Smooth muscle cell (in vitro differentiated cells): ENCODE measurements at regions not wholly inside any gene's neighbourhood (a gene's known extent, or its start where the extent isn't known, plus 50 kb on each side); places are given as distances from the start of the nearest gene placed in this dataset.

Experiments
- DNase-seq: peaks from one replicate; lab custom pipeline; 2025; ENCODE audit not compliant: unreplicated experiment; lab: John Stamatoyannopoulos, UW
- H2AFZ ChIP-seq: fragments of 200-600 bp; sonication (generic); 2 replicates; pipeline ENCODE4 v1.6.0; 2016; ENCODE audit warnings: antibody characterized with exemption, low read depth, mild to moderate bottlenecking
- H3F3A ChIP-seq: fragments of 200-600 bp; sonication (generic); 2 replicates; pipeline ENCODE4 v1.6.0; 2017; ENCODE audit warnings: antibody characterized with exemption, low read depth
- H3K27ac ChIP-seq: fragments of 200-600 bp; sonication (generic); 2 replicates; pipeline ENCODE4 v1.5.1; 2016; ENCODE audit warnings: low read depth, mild to moderate bottlenecking
- H3K27me3 ChIP-seq: fragments of 200-600 bp; sonication (generic); 2 replicates; pipeline ENCODE4 v1.6.1; 2016; ENCODE audit warnings: low read depth, mild to moderate bottlenecking
- H3K36me3 ChIP-seq: fragments of 200-600 bp; sonication (generic); 2 replicates; pipeline ENCODE4 v1.5.1; 2016; ENCODE audit warnings: low read depth
- H3K4me1 ChIP-seq: fragments of 200-600 bp; sonication (generic); 2 replicates; pipeline ENCODE4 v1.5.1; 2016; ENCODE audit warnings: low read depth
- H3K4me2 ChIP-seq: fragments of 200-600 bp; sonication (generic); 2 replicates; pipeline ENCODE4 v1.6.0; 2016; ENCODE audit warnings: mild to moderate bottlenecking
- H3K4me3 ChIP-seq: fragments of 200-600 bp; sonication (generic); 2 replicates; pipeline ENCODE4 v1.5.1; 2016; ENCODE audit warnings: mild to moderate bottlenecking
- H3K79me2 ChIP-seq: fragments of 200-600 bp; sonication (generic); 2 replicates; pipeline ENCODE4 v1.6.0; 2016; ENCODE audit warnings: low read depth, mild to moderate bottlenecking
- H3K9ac ChIP-seq: fragments of 200-600 bp; sonication (generic); 2 replicates; pipeline ENCODE4 v1.6.0; 2016; ENCODE audit warnings: low read depth
- H3K9me3 ChIP-seq: fragments of 200-600 bp; sonication (generic); replicated peaks from 2 replicates; pipeline ENCODE4 v1.5.1; 2016; ENCODE audit warnings: low read depth
- H4K20me1 ChIP-seq: fragments of 200-600 bp; sonication (generic); 2 replicates; pipeline ENCODE4 v1.6.0; 2016; ENCODE audit warnings: low read depth
- WGBS: methylation state at CpG from one replicate; pipeline ENCODE4 v1.1.7; 2016; ENCODE audit warnings: low lambda C conversion rate; 5-methylcytosine and 5-hydroxymethylcytosine counted together
- TF ChIP-seq, protein P1 (sequence below): fragments of 200-600 bp; sonication (generic); IDR thresholded peaks from 2 replicates; pipeline ENCODE4 v1.5.1; 2017; ENCODE audit warnings: borderline replicate concordance, mild to moderate bottlenecking, antibody characterized with exemption; ENCODE audit not compliant: insufficient read depth, poor library complexity, severe bottlenecking

GRCh38 chr22:47443836-47444745 lies 681.6 kb downstream of the TBC1D22A start:
- Histone ChIP-seq H2AFZ (no peak overlapping the region), H3K4me2 (no peak overlapping the region), H3K27me3 (no peaks in the 10 kb centered on the region), H3K4me1 (no peaks in the 10 kb centered on the region), H3K9ac (no peak overlapping the region), H3K4me3 (no peak overlapping the region), H3K36me3 (no peaks in the 10 kb centered on the region), H3K9me3 (peaks cover 3% of the 10 kb centered on the region), H3F3A (no peaks in the 10 kb centered on the region), H4K20me1 (no peaks in the 10 kb centered on the region), H3K79me2 (no peaks in the 10 kb centered on the region), H3K27ac (no peak overlapping the region)
- TF ChIP-seq, protein P1, sequence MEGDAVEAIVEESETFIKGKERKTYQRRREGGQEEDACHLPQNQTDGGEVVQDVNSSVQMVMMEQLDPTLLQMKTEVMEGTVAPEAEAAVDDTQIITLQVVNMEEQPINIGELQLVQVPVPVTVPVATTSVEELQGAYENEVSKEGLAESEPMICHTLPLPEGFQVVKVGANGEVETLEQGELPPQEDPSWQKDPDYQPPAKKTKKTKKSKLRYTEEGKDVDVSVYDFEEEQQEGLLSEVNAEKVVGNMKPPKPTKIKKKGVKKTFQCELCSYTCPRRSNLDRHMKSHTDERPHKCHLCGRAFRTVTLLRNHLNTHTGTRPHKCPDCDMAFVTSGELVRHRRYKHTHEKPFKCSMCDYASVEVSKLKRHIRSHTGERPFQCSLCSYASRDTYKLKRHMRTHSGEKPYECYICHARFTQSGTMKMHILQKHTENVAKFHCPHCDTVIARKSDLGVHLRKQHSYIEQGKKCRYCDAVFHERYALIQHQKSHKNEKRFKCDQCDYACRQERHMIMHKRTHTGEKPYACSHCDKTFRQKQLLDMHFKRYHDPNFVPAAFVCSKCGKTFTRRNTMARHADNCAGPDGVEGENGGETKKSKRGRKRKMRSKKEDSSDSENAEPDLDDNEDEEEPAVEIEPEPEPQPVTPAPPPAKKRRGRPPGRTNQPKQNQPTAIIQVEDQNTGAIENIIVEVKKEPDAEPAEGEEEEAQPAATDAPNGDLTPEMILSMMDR: no peak
- DNase-seq: no peak
- WGBS: 81% methylated on average over 16 of the region's 16 CpGs

DNA sequence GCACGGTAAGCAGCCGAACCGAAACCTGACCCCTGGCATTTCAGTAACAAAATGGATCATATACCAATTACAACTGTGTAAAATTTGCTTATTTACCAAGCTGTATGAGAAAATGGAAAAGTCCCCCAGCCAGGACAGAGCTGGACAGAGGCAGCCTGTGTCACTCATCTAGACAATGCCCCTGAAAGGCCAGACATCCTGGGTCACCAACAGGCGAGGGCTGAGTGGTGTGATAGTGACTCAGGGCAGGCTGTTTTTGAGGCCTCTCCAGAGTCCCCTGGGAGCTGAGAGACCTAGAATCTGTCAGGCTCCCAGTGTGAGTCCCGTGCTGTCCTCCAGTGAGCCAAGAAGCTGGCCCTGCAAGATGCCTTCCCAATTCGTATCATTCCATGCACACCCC lies 680.4 kb downstream of the TBC1D22A start:
- Histone ChIP-seq H3K27me3 (no peaks in the 10 kb centered on the region), H4K20me1 (no peaks in the 10 kb centered on the region), H3K9ac (no peak overlapping the region), H3K9me3 (peaks cover 3% of the 10 kb centered on the region), H3K4me1 (no peaks in the 10 kb centered on the region), H3F3A (no peaks in the 10 kb centered on the region), H3K27ac (no peak overlapping the region), H3K4me3 (no peak overlapping the region), H3K4me2 (no peak overlapping the region), H3K36me3 (no peaks in the 10 kb centered on the region), H2AFZ (no peak overlapping the region), H3K79me2 (no peaks in the 10 kb centered on the region)
- TF ChIP-seq, protein P1: no peak
- 75% methylated on average over 6 of the region's 6 CpGs for WGBS
- DNase-seq: no peak

- Histone ChIP-seq H3K4me3 (no peak overlapping the region), H3K27me3 (no peaks in the 10 kb centered on the region), H3K9me3 (no peaks in the 10 kb centered on the region), H3K4me2 (no peak overlapping the region), H3K36me3 (no peaks in the 10 kb centered on the region), H2AFZ (no peak overlapping the region), H3K79me2 (no peaks in the 10 kb centered on the region), H4K20me1 (no peaks in the 10 kb centered on the region), H3K27ac (no peak overlapping the region), H3K9ac (no peak overlapping the region), H3F3A (no peaks in the 10 kb centered on the region), H3K4me1 (no peaks in the 10 kb centered on the region)
- WGBS: 79% methylated on average over 17 of the region's 17 CpGs
- TF ChIP-seq, protein P1: no peak
- DNase-seq: no peak
Measured at GRCh38 chr22:47439643-47440265, 677.3 kb downstream of the TBC1D22A start.
